Kidney glomerular epithelial cell (primary cell): ENCODE measurements at regions not wholly inside any gene's neighbourhood (a gene's known extent, or its start where the extent isn't known, plus 50 kb on each side); places are given as distances from the start of the nearest gene placed in this dataset.
A peak's percentile ranks its signal among the peaks of the same experiment; 100 is the strongest.
"Not testable (repeated sequence)": the region's sequence is repeated elsewhere in the genome, so short reads cannot be mapped to it uniquely, and the experiment has no call there.

Experiments used
- DNase-seq: peaks from one replicate; lab custom pipeline; 2025; lab: John Stamatoyannopoulos, UW

DNA sequence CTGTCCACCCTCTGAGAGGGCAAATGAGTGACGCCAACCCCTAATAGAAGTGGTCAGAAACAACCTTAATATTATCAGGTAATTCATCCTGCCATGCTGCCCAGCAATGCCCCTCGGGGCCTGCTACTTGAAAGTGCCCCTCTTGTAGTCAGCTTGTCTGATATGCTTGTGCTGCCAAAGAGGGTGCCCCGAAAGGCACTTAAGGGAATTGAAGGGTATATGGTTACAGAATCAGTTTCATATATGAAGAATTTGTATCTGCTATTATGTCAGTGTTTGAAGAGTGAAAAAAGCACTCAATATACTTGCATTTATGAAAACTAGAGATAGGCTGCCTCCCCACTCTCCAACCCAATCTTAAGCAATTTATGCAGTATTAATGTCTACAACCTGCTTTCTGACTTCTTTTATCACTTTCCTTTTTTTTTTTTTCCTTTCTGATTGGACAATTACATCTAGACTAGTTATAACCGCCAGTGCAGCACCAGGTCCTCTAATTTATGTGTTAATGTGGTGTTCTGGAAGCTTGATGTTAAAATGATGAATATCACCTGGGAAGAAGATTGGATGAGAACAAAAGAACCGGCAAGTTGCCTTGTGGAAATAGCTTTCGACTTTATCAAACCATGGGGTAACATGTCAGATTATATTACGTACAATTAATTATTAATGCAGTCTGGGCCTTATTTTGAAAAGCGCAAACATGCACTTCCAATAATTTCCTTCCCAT, 646.9 kb upstream of the ACVR2A start:
- no peak for DNase-seq

DNA sequence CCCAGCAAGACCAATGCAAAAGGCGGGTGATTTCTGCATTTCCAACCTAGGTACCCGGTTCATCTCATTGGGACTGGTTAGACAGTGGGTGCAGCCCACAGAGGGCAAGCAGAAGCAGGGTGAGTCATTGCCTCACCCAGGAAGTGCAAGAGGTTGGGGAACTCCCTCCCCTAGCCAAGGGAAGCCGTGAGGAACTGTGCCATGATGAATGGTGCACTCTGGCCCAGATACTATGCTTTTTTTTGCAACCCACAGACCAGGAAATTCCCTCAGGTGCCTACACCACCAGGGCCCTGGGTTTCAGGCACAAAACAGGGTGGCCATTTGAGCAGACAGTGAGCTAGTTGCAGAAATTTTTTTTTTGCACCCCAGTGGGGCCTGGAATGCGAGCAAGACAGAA, 662.6 kb upstream of the ACVR2A start:
- peak; percentile 5 for DNase-seq

DNA sequence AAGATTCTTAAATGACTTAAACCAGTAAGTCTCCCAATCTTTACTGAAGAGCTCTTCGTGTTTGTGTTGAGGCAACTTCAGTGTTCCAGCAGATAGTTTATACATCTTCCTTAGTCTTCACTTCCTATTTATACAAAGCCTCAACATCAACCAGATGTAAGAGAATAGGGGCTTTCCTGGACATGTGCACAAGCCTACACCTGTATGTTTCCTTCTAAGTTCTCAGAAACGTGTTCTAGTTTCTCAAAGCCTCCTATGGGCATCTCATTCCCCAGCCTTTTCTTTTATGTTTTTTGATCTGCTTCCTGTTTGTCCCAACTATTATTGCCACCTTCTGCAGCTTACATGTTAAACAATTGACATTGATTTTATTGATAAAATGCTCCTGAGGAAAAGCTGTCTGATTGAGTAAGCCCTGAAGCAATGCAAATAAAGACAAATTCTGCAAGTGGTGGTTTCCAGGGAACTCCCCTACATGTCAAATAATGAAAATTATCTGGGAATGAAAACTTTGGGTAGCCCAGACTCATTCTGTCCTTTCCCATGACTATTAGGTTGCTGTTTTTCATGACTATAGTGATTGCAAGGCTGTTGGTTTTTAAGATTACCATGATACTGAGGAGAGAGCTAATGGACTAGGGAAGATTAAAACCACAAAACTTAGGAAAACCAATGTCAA, 663.3 kb upstream of the ACVR2A start:
- DNase-seq = no peak

DNA sequence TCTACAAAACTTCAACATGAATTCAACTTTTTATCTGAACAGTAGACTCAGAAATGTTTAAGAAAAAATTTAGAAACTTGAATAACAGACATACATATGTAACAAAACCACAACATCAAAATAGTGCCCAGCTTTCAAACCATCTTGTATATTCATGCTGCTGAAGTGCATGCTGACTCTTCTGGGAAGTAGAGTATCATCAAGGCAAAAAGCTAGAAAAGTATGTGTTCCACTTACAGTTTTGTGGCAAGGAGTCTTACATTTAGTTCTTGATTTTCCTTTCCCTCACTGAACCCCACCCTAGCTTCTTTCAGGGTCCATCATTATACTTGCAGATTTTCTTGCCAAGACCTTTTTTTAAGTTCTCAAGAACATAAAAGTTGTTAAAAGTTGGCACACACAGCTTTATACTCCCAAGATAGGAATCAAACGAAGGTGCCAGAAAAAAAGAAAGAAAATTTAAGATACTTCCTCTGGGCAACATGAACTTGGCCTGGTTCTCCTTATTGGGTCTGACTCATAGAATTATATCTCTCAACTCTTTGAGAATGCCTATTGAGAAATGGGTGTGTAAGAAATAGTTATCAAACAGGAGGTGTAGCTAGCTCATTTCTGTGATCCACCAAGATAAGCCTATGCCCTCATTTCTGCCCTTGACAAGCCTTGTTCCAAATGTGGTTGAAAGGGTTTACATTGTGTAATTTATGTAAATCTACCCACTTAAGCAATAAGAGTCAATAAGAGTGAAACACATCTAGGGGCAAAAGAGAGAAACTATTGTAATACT, 667.6 kb upstream of the ACVR2A start:
- DNase-seq = no peak

DNA sequence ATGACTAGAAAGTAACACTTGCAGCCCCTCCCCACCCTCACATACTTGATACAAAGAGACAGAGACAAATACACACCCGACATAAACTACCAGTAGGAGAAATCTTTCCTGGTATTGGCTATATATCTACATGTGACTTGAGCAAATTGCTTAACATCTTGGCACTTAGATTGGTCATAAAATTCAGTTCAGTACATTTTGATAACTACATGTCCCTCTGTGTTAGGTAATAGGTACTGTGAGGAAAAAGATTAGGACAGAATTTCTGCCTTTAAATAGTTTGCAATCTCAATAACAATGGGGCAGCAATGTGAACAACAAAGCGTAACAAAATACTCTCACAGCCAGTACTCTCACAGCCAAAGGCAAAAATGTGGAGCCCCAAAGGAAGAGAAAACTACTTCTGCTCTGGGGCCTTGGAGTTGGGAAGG, 670.0 kb upstream of the ACVR2A start:
- DNase-seq = no peak

DNA sequence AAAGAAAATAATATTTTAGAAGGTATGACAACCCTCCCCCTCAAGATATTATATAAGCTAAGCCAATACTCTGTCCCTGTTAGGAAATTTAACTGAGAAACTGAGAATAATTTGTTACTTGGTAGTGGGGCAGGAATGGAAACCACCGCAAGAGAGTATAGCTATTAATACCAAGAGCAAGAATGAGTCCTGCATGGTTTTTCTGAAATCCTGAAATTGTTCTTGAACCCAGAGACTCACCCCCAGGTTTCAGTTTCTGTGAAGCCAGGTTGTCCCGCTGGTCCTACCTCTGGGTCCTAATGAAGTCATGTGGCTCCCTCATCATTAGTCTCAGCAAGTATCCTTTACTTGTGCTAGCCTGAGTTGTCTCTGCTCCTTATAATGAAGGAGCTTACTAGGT, 671.0 kb upstream of the ACVR2A start:
- DNase-seq = no peak

GRCh38 chr2:147173189-147173581, 671.6 kb upstream of the ACVR2A start:
- DNase-seq = peak; percentile 20

- no peak for DNase-seq
Measured at GRCh38 chr2:147172493-147173188, 672.2 kb upstream of the ACVR2A start.

DNA sequence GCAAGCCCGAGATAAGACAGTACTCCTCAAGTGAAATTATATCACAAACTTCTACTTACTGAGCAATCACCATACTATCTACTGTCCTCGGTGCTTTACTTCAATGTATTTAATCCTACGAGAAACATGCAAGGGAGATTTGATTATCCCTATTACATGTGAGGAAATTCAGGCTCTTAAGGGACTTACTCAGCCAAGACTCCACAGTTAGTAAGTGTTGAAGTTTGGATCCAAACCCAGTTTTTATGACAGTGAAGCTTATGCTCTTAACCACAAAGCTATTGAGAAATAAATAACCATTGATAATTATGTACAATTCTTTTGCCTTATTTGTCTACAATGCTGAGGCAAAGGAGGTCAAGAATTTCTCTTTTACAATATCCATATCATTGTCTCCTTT, 672.9 kb upstream of the ACVR2A start:
- DNase-seq = no peak

- DNase-seq = no peak
Measured at GRCh38 chr2:147170932-147171331, 673.9 kb upstream of the ACVR2A start.

GRCh38 chr2:147165697-147166382, 679.0 kb upstream of the ACVR2A start:
- DNase-seq = no peak

DNA sequence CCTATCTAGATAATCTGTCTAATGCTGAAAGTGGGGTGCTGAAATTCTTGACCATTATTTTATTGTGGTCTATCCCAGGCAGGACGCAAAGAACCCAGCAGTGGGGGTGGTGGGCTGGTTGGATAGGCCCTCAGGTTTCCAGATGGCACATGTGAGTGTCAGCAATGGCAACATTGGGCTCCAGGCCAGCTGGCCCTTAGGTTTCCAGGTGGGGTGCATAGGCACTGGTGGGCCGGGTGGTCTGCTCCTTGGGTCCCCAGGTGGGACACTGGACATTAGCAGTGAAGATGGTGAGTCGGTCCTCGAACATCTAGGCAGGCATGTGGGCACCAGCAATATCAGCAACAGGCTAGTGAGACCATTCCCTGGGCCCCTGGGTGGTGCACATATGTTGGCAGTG, 680.3 kb upstream of the ACVR2A start:
- DNase-seq = no peak

DNA sequence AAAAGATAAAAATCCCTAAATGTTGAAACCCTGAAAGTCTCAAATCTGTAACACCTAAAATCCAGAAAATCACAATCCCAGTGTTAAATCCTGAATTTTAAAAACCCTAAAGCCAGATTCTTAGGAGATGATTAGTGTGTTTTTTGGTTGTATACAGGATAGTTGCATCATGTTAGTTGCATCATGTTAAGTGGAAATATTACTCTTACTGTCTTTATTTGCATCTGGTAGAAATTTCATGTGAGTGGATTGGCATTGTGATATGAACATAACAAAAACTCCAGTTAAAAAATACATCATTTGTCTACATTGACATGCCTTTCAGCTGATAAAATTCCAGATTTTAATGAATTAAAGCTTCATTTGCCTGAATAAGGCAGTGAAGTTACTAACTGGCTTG, 683.1 kb upstream of the ACVR2A start:
- DNase-seq = no peak

- no peak for DNase-seq
Measured at GRCh38 chr2:147156970-147157369, 687.9 kb upstream of the ACVR2A start.

DNA sequence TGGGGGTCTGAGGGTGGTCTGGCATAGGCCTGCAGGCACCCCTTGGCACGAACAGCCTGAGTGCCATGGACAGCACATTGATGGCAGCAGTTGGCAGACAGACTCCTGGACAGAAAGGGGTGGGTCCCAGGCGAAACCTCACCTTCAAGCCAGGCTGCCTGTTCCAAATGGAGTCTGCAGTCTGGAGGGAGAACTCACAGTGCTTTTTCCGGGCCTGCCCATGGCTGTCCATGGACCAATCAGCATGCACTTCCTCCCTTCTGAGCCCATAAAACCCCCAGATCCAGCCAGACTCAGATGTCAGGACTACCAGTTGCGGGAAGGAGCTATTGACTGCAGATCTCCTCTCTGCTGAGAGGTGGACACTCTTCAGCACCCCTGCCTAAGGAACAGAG, 694.6 kb upstream of the ACVR2A start:
- no peak for DNase-seq

DNA sequence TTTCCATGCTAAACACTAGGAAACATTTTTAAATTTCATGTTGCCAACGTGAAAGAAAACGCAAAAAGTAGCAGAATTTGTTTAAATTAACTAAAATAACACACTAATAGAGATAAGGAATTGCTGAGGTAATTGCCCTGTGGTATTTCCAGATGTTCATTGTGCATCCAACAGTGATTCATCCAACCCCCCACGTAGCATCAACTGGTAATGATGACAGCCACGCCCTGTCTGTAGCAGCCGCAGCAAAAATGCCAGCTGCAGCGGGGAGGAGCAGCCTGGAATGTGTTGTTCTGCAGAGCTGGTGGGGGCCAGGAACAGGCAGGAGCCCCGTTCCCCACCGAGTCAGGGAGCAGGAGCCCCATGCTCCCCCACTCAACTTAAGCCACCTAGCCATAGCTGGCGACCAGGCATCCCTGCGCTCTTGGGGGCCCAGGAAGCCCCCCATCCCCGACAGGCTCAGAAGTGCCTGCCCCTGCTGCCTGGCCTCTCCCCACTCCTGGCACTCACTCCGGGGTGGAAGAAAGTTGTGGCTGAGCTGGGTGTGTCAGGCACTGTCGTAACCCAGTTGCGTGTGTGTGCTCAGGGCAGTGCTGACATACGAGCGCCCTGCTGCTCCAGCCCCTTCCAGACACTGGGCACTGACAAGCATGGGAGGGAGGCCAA, 695.1 kb upstream of the ACVR2A start:
- DNase-seq = no peak

DNA sequence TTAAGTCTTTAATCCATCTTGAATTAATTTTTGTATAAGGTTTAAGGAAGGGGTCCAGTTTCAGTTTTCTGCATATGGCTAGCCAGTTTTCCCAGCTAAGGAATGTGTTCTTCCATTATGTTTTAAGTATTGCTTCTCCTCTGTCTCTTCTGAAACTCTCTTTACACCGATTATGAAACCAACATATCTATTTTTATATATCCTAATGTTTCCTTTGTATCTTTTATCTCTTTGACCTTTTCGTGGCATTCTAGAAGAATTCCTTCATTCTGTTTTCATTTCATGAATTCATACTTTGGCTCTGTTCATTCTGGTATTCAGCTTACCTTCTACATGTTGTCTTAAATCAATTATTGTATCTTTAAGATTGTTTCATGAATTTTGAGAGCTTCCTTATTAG, 697.0 kb upstream of the ACVR2A start:
- DNase-seq = no peak

- no peak for DNase-seq
Measured at GRCh38 chr2:147141930-147142329, 702.9 kb upstream of the ACVR2A start.

DNA sequence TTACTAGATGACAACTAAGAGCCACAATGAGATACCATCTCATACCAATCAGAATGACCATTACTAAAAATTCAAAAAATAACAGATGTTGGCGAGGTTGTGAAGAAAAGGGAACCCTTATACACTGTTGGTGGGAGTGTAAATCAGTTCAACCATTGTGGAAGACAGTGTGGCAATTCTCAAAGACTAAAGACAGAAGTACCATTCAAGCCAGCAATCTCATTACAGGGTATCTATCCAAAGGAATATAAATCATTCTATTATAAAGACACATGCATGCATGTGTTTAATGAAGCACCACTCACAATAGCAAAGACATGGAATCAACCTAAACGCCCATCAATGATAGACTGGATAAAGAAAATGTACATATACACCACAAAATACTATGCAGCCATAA, 705.1 kb upstream of the ACVR2A start:
- DNase-seq = not testable (repeated sequence)

GRCh38 chr2:147137711-147138110, 707.1 kb upstream of the ACVR2A start:
- no peak for DNase-seq

DNA sequence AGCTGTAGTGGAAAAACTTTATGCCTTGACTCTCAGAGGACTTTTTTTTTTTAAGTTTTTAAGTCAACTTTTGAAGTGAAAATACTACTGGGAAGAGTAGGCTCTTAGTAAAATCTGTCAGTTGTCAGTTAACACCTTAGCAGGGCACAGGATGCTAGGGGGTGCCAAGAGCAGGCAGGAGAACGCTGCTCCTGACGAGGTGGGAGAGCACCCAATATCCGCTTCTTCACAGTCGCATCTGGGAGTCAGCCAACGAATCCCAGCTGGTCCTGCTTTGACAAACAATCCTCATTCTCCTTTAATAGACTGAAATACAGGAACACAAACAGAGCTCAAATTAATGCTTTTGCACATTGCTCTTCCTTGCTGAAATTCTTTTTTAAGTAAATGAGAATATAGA, 709.5 kb upstream of the ACVR2A start:
- DNase-seq = no peak
